WERI-Rb-1 (cell line): ENCODE measurements at regions not wholly inside any gene's neighbourhood (a gene's known extent, or its start where the extent isn't known, plus 50 kb on each side); places are given as distances from the start of the nearest gene placed in this dataset.

ENCODE experiments used
- DNase-seq: peaks from one replicate; pipeline ENCODE4 v3.0.0-alpha.2; 2020
- H3K27ac ChIP-seq: fragments of 250-450 bp; sonication (Bioruptor Pico); 2 replicates; pipeline ENCODE4 v1.5.1; 2020; ENCODE audit warnings: mild to moderate bottlenecking, moderate library complexity
- H3K27me3 ChIP-seq: fragments of 250-450 bp; sonication (Bioruptor Pico); 2 replicates; pipeline ENCODE4 v1.5.1; 2021; ENCODE audit warnings: mild to moderate bottlenecking, low read depth, moderate library complexity; ENCODE audit not compliant: insufficient read depth, severe bottlenecking
- H3K36me3 ChIP-seq: fragments of 250-450 bp; sonication (Bioruptor Pico); 2 replicates; pipeline ENCODE4 v1.5.1; 2020; ENCODE audit warnings: mild to moderate bottlenecking, moderate library complexity
- H3K4me3 ChIP-seq: 2 replicates; pipeline ENCODE4 v1.5.1; 2011; ENCODE audit warnings: low read depth, mild to moderate bottlenecking, control low read depth, low read length
- H3K9me3 ChIP-seq: fragments of 250-450 bp; sonication (Bioruptor Pico); 2 replicates; pipeline ENCODE4 v1.5.1; 2021; ENCODE audit warnings: mild to moderate bottlenecking, moderate library complexity; ENCODE audit not compliant: severe bottlenecking
- CTCF ChIP-seq: IDR thresholded peaks from 2 replicates; pipeline ENCODE4 v1.5.1; 2011; ENCODE audit warnings: low read depth, mild to moderate bottlenecking, control low read depth, inconsistent platforms, low read length

GRCh38 chr10:2005546-2005945, 268.2 kb upstream of the ADARB2 start:
- Histone ChIP-seq H3K27ac (no peak overlapping the region), H3K27me3 (no peaks in the 10 kb centered on the region), H3K9me3 (no peaks in the 10 kb centered on the region), H3K4me3 (no peak overlapping the region), H3K36me3 (no peaks in the 10 kb centered on the region)
- TF ChIP-seq CTCF, result no peak
- DNase-seq, result no peak

GRCh38 chr10:1992930-1993329, 255.6 kb upstream of the ADARB2 start:
- no peaks in the 10 kb centered on the region for H3K36me3 ChIP-seq
- H3K27me3 ChIP-seq, result no peaks in the 10 kb centered on the region
- no peak overlapping the region for H3K27ac ChIP-seq
- H3K4me3 ChIP-seq, result no peak overlapping the region
- H3K9me3 ChIP-seq, result no peaks in the 10 kb centered on the region
- DNase-seq, result no peak
- no peak for TF ChIP-seq CTCF

GRCh38 chr10:1989090-1989489, 251.8 kb upstream of the ADARB2 start:
- H3K4me3 ChIP-seq, result no peak overlapping the region
- H3K9me3 ChIP-seq, result no peaks in the 10 kb centered on the region
- TF ChIP-seq CTCF, result no peak
- no peak for DNase-seq
- H3K27ac ChIP-seq, result no peak overlapping the region
- no peaks in the 10 kb centered on the region for H3K36me3 ChIP-seq
- H3K27me3 ChIP-seq, result no peaks in the 10 kb centered on the region

GRCh38 chr10:1981976-1982375, 244.7 kb upstream of the ADARB2 start:
- no peak for TF ChIP-seq CTCF
- no peaks in the 10 kb centered on the region for H3K27me3 ChIP-seq
- no peak overlapping the region for H3K27ac ChIP-seq
- no peaks in the 10 kb centered on the region for H3K36me3 ChIP-seq
- no peak for DNase-seq
- H3K4me3 ChIP-seq, result no peak overlapping the region
- no peaks in the 10 kb centered on the region for H3K9me3 ChIP-seq

GRCh38 chr10:1980459-1980858, 243.1 kb upstream of the ADARB2 start:
- no peak for DNase-seq
- TF ChIP-seq CTCF, result no peak
- Histone ChIP-seq H3K9me3 (no peaks in the 10 kb centered on the region), H3K4me3 (no peak overlapping the region), H3K27me3 (no peaks in the 10 kb centered on the region), H3K36me3 (no peaks in the 10 kb centered on the region), H3K27ac (no peak overlapping the region)

GRCh38 chr10:1978584-1978983, 241.3 kb upstream of the ADARB2 start:
- no peaks in the 10 kb centered on the region for H3K36me3 ChIP-seq
- no peak for TF ChIP-seq CTCF
- no peaks in the 10 kb centered on the region for H3K9me3 ChIP-seq
- no peak for DNase-seq
- no peak overlapping the region for H3K4me3 ChIP-seq
- no peak overlapping the region for H3K27ac ChIP-seq
- H3K27me3 ChIP-seq, result no peaks in the 10 kb centered on the region
